22Rv1 (cell line): ENCODE measurements at regions not wholly inside any gene's neighbourhood (a gene's known extent, or its start where the extent isn't known, plus 50 kb on each side); places are given as distances from the start of the nearest gene placed in this dataset.

ENCODE experiments used
- H3K27ac ChIP-seq: fragments of 450-650 bp; 2 replicates; pipeline ENCODE4 v1.5.1; 2017
- ZFX ChIP-seq: fragments of 450-650 bp; IDR thresholded peaks from 2 replicates; pipeline ENCODE4 v1.6.1; 2017; ENCODE audit warnings: antibody characterized with exemption, borderline replicate concordance
- TF ChIP-seq, protein P1 (sequence below): fragments of 450-650 bp; IDR thresholded peaks from 2 replicates; pipeline ENCODE4 v1.5.1; 2017; ENCODE audit warnings: mild to moderate bottlenecking

DNA sequence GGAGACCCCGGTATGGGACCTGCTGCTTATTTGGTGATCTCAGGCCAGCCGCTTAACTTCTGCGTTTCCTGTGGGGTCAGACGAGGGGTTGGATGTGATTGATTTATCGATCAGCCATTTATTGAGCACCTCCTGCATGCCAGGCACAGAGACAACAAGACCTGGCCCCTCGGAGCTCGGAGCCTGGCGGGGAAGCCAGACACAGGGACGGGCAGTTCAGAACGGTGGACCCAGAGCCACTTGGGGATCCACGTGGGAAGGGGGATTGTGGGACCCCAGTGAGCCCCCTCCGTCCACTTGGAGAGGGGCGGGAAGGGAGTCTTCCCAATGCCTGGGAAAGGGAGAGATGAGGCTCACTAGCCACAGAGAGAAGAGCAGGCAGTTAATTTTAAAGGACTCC, 84.7 kb upstream of the CIBAR2 start:
- TF ChIP-seq ZFX: no peak
- TF ChIP-seq, protein P1, sequence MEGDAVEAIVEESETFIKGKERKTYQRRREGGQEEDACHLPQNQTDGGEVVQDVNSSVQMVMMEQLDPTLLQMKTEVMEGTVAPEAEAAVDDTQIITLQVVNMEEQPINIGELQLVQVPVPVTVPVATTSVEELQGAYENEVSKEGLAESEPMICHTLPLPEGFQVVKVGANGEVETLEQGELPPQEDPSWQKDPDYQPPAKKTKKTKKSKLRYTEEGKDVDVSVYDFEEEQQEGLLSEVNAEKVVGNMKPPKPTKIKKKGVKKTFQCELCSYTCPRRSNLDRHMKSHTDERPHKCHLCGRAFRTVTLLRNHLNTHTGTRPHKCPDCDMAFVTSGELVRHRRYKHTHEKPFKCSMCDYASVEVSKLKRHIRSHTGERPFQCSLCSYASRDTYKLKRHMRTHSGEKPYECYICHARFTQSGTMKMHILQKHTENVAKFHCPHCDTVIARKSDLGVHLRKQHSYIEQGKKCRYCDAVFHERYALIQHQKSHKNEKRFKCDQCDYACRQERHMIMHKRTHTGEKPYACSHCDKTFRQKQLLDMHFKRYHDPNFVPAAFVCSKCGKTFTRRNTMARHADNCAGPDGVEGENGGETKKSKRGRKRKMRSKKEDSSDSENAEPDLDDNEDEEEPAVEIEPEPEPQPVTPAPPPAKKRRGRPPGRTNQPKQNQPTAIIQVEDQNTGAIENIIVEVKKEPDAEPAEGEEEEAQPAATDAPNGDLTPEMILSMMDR: no peak
- no peak overlapping the region for H3K27ac ChIP-seq

- no peak overlapping the region for H3K27ac ChIP-seq
Observed at GRCh38 chr16:85197611-85198566, 85.6 kb upstream of the CIBAR2 start.

GRCh38 chr16:85199069-85199725, 86.9 kb upstream of the CIBAR2 start:
- H3K27ac ChIP-seq: no peak overlapping the region
- no peak for TF ChIP-seq ZFX
- TF ChIP-seq, protein P1: no peak

More at GRCh38 chr16:85197611-85198566, 85.6 kb upstream of the CIBAR2 start:
- no peak for TF ChIP-seq ZFX
- TF ChIP-seq, protein P1: no peak

- TF ChIP-seq, protein P1: no peak
- TF ChIP-seq ZFX: no peak
- H3K27ac ChIP-seq: no peak overlapping the region
Observed at GRCh38 chr16:85199880-85200279, 87.6 kb upstream of the CIBAR2 start.

- no peak for TF ChIP-seq ZFX
- TF ChIP-seq, protein P1: no peak
- H3K27ac ChIP-seq: no peak overlapping the region
Observed at GRCh38 chr16:85200471-85201278, 88.4 kb upstream of the CIBAR2 start.

DNA sequence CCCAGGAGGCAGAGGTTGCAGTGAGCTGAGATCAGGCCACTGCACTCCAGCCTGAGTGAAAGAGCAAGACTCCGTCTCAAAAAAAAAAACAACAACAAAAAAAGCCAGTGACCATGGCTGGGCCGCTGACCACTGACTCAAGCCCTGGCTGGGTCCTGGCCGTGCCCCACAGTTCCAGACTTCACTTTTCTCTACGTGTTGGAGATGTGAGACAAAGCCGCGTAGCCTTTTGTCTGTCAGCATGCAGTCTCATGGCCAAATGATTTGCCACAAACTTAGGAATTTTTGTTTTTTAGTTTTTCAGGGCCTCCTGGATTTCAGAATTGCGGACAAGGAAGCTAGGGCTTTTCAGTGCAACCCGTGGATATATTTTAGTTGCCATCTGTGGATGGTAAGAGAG, 89.3 kb upstream of the CIBAR2 start:
- TF ChIP-seq, protein P1: no peak
- no peak for TF ChIP-seq ZFX
- no peak overlapping the region for H3K27ac ChIP-seq
